ENCODE measurements at regions not wholly inside any gene's neighbourhood (a gene's known extent, or its start where the extent isn't known, plus 50 kb on each side); places are given as distances from the start of the nearest gene placed in this dataset.

DNA sequence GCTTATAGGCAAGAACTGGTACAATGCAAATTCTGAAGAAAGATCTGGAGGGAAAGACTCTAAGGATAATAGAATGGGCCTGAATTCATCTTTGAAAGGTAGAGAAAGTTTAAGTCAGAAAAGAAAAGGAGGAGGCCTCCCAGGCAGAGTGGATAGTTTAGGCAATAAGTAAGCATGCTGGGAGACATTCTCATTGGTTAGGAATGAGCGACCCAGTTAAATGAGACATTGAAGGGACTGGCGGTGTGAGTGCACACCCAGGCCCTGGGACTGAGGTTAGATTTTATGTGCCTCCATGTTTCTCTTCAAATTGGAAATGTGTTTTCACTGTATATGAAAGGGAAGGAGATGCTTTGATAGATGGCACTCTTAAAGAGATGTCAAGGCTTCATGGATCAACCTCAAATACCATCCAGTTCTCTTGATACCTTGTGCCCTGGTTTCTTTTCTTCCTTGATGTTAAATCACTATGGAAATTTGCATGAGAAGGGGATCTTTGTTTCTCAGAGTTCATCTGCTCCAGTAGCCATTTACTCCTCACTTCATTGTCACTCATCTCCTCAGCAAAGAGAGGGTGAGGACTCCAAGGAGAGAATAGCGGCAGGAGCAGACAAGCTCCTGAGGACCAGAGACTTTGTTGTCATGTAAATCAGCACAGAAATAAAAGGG lies 584.2 kb upstream of the INTU start:
- no peak for DNase-seq (ENCODE audit: low read depth in 4 of 4, low spot score in 2 of 4)

GRCh38 chr4:127049526-127049925 lies 583.2 kb upstream of the INTU start:
- no peak for DNase-seq (ENCODE audit: low read depth in 4 of 4, low spot score in 2 of 4)

GRCh38 chr4:127052742-127053141 lies 580.0 kb upstream of the INTU start:
- no peak for DNase-seq (ENCODE audit: low read depth in 4 of 4, low spot score in 2 of 4)

DNA sequence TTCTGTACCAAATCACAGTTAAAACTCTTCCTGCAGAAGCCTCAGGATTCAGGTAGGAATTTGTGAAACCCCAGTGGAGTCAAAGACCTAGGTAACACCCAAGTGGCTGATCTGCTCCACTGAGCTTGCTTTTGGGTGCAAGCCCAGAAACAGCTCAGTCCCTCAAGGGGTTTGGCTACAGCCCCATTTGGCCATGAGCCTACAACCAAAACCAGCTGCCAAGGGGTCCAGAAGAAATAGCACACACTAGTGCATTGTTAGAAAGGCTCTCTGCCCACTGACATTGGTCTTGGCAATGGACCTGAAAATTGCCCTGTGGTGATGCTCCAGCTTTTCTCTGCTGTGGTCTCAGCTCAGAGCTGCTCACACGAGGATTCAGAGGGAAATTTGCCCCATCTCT lies 577.4 kb upstream of the INTU start:
- no peak for DNase-seq (ENCODE audit: low read depth in 4 of 4, low spot score in 2 of 4)

GRCh38 chr4:127069675-127070074 lies 563.1 kb upstream of the INTU start:
- DNase-seq (ENCODE audit: low read depth in 4 of 4, low spot score in 2 of 4) = no peak

DNA sequence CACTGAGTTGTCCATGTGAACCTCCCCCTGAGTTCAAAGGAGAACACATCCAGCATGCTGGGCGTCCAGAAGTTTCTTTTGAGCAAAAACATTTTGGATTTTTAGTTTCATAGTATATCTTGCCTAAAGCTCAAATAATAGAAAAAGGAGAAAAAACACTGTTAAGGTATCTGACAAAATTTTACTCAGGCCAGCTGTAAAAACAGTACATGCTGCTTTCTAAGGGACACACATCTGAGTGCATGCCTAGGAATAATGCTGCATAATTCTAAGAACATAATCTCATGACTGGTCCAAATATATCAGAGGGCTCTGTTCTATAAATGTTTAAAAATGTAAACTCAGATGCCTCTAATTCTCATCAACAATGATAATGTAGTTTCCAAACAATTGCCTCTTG lies 561.3 kb upstream of the INTU start:
- DNase-seq (ENCODE audit: low read depth in 4 of 4, low spot score in 2 of 4) = no peak

DNA sequence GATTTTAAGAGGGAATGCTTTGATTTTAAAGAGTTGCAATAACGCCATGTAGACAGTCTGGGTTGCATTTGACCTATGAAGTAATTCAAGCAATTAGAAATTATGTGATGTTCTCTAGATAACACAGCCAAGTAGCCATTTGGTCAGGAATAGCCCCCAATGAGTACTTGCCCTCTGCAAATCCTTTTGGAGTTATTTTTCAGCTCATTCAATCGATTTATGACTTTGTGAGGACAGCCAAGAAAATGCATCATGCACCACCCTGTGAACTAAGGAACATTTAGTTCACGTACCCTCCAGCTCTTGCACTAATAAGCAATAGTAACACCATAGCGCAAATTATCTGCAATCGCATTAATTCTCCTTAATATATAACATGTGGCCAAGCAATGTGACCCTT lies 552.6 kb upstream of the INTU start:
- DNase-seq (ENCODE audit: low read depth in 4 of 4, low spot score in 2 of 4) = no peak

GRCh38 chr4:127081041-127081440 lies 551.7 kb upstream of the INTU start:
- no peak for DNase-seq (ENCODE audit: low read depth in 4 of 4, low spot score in 2 of 4)

DNA sequence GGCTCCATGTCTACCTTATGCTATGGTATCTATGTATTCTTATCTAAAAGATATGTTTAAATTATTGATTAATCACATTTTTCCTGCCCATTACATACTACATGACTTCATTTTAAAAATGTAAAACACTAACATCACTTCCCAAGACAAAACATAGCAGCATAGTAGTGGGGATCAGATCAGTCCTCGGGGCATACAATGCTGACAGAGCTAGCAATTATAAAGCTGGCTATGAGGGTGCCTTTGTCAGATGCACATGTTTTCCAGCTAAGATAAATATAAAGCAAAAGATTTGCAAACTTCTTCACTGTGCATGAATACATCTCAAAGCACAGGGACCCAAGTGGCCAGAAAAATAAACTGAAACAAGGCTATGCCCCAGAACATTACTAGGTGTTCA lies 549.8 kb upstream of the INTU start:
- no peak for DNase-seq (ENCODE audit: low read depth in 4 of 4, low spot score in 2 of 4)

DNA sequence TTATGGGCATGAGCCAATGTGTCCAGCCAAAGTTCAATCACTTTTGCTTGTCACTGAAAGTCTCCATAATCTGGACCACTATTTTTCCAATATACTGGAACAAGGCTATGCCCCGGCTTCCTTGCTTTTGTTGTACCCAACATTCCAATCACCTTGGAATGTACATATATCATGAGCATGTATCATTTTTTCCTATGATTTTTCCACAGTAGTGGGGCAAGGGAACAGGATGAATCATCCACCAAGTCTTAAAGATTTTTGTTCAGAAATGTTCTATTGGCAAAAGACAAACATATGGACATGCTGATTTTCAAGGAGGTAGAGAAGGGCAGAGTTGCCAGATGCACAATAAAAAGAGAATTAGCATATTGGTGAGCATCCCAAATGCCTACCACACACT lies 548.1 kb upstream of the INTU start:
- DNase-seq (ENCODE audit: low read depth in 4 of 4, low spot score in 2 of 4) = no peak

DNA sequence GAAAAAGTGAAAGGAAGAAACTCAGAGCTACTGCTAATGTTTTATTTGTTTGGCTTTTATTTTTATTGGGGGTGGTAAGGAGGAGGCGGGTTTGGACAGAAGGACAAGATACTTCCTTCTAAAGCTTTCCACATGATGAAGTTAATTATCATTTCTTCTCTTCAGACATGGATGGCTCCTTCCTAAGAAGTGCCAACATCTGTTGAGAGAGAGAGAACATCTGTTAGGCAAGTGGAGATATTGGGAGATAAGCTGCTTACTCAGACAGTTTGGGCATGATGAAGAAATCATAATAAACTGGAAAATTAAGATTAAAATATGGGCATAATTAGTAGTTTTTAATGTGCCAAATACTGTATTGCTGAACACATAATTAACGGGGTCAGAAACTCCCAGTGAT lies 535.7 kb upstream of the INTU start:
- DNase-seq (ENCODE audit: low read depth in 4 of 4, low spot score in 2 of 4) = no peak

DNA sequence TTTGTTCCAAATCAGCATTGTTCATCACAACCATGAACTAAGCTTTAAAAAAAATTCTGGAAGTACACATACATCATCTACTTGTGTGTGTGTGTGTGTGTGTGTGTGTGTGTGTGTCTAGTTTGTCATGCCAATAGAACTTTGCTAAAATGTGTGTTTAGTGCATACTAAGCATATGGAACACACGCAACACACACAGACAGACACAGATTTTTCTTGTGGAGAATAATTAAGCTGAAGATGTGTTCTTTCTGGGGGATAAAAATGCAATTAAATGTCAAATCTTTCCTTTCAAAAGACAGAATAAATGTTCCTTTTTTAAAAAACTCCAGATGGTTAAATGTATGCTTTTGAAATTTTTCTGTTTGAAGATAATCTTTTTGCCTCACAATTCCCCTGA lies 530.4 kb upstream of the INTU start:
- no peak for DNase-seq (ENCODE audit: low read depth in 4 of 4, low spot score in 2 of 4)

GRCh38 chr4:127103681-127104115 lies 529.1 kb upstream of the INTU start:
- DNase-seq (ENCODE audit: low read depth in 4 of 4, low spot score in 2 of 4) = no peak

DNA sequence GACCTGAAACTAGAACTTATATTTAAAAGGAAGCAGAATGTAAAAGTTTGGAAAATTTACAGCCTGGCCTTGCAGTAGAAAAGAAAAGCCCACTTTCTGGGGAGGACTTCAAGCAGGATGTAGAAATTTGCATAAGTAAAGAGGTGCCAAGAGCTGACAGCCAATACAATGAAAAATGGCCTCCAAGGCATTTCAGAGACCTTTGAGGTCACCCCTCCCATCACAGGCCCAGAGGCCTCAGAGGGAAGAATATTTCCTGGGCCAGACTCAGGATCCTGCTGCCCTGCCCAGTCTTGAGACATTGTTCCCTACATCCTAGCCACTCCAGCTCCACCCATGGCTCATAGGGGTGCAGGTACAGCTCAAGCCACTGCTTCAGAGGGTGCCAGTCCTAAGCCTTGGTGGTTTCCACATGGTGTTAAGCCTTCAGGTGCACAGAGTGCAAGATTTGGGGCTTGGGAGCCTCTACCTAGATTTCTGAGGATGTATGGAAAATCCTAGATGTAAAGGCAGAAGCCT lies 518.9 kb upstream of the INTU start:
- DNase-seq (ENCODE audit: low read depth in 4 of 4, low spot score in 2 of 4) = no peak

DNA sequence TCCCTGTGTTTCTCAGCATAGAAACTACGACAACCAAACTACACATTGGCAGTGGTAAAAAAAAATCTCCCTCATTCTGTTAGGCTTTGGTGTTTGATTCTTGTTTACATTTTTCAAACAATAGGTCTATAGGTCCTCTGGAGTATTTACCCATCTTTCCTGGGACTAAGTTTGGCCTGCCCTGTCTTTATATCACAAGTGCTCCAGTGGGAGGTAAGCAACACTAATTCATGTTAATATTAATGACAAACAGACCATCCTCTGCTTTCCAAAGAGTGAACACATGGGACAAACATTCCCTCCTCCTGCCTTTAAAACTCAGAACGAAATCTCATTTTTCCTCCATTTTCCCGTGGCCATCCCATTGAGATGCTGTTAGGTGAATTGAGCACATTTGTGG lies 514.1 kb upstream of the INTU start:
- DNase-seq (ENCODE audit: low read depth in 4 of 4, low spot score in 2 of 4) = no peak

GRCh38 chr4:127120441-127121090 lies 512.2 kb upstream of the INTU start:
- DNase-seq (ENCODE audit: low read depth in 4 of 4, low spot score in 2 of 4) = no peak

- no peak for DNase-seq (ENCODE audit: low read depth in 4 of 4, low spot score in 2 of 4)
Measured at GRCh38 chr4:127124919-127125318, 507.8 kb upstream of the INTU start.

DNA sequence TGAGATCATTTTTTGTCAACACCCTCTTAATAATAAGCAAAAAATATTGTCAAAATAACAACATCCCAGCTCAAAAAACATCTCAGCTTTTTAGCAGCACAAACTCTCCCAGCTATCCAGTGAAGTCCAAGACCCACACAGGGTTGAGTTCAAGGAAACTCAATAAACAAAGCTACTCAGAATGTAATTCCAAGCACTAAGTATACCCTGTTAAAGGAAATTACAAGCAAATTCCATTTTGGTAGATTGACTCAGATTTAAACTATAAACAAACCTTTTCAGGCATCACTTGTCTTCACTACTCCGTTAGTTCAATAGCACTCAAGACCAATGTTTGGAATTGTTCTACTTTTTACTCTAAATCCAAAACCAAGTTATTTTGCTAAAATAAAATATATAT lies 506.0 kb upstream of the INTU start:
- no peak for DNase-seq (ENCODE audit: low read depth in 4 of 4, low spot score in 2 of 4)

GRCh38 chr4:127131527-127131926 lies 501.2 kb upstream of the INTU start:
- no peak for DNase-seq (ENCODE audit: low read depth in 4 of 4, low spot score in 2 of 4)

DNA sequence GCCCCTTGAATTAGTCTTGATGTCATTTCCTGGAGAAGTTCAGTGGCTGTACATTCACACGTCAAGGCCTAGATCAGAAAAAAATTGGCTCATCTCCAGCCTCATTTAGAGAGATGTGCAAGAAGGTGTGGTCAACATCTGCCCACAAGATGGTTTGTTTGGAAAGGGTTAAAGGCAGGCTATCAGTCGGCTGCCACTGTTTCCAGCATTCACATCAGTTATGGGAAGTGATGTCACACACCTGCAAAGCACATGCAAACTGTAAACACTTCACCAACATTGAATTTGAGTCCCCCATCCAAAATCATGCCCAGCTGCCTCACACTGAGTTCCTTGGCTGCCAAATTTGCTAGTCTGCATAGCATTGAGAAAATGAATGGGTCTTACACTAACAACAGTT lies 498.3 kb upstream of the INTU start:
- DNase-seq (ENCODE audit: low read depth in 4 of 4, low spot score in 2 of 4) = no peak

GRCh38 chr4:127138586-127138985 lies 494.2 kb upstream of the INTU start:
- DNase-seq (ENCODE audit: low read depth in 4 of 4, low spot score in 2 of 4) = no peak

GRCh38 chr4:127139788-127140286 lies 492.9 kb upstream of the INTU start:
- DNase-seq (ENCODE audit: low read depth in 4 of 4, low spot score in 2 of 4) = no peak
